ENCODE measurements at regions not wholly inside any gene's neighbourhood (a gene's known extent, or its start where the extent isn't known, plus 50 kb on each side); places are given as distances from the start of the nearest gene placed in this dataset.

DNA sequence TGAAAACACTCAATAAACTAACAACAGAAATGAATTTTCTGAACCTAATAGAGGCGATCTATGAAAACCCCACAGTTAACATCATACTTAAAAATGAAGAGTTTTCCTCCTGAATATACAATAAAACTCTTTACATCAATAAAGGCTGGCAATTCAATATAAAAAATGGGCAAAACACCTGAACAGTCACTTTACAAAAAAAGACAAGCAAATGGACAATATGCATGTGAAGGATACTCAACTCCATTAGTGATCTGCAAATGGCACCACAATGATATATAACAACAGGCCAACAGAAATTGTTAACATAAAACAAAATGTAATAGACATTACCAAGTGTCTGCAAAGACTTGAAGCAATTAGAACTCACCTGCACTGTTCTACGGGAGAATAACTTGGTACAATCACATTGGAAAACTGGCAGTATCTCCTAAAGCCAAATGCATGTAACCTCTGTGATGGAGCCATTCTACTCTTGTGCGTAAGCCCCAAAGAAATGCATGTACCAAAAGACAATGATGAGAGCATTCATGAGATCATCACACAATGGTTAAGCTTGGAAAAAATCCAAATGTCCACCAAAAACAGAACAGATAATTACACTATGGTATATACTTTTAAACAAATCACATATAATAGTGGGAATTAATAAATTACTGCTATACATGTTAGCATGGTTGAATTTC lies 433.4 kb upstream of the MAF start:
- DNase-seq = no peak

DNA sequence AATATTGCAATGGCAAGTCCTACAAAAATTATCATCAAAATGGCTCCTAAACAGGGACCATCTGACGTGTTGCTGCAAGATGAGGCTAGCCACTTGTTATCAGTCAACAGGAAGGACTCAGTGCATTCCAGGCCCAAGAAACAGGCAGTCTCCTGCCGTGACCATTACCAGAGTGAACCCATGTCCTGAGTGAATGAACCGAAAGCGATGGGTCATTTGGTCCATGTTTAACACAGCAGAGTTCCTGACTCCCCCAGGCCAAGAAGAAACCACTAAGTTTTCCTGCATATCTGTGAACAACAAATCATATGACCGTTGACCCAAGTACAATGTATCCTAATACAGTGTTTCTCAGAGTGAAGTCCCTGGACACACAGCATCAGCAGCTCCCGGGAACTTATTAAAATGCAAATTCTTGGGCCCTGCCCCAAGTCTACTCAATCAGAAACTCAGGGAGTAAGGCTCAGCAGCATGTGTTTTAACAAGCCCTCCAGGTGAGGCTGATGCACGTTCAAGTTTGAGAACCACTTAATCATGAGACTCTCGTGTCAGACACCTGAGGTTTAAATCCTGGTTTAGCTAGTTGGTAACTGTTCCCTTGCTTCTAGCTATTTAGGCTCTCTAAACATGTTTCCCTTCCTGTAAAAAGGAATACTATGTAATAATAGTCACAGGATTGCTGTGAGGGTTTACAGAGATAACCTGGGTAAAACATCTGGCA lies 429.4 kb upstream of the MAF start:
- DNase-seq = no peak

DNA sequence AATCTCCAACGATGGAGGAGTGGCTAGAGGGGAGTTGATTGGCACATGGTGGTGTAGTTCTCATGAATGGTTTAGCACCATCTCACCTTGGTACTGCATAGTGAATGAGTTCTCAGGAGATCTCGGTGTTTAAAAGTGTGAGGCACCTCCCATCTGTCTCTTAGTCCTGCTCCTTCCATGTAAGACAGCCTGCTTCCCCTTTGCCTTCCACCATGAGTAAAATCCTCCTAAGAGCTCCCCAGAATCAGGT lies 428.8 kb upstream of the MAF start:
- no peak for DNase-seq

DNA sequence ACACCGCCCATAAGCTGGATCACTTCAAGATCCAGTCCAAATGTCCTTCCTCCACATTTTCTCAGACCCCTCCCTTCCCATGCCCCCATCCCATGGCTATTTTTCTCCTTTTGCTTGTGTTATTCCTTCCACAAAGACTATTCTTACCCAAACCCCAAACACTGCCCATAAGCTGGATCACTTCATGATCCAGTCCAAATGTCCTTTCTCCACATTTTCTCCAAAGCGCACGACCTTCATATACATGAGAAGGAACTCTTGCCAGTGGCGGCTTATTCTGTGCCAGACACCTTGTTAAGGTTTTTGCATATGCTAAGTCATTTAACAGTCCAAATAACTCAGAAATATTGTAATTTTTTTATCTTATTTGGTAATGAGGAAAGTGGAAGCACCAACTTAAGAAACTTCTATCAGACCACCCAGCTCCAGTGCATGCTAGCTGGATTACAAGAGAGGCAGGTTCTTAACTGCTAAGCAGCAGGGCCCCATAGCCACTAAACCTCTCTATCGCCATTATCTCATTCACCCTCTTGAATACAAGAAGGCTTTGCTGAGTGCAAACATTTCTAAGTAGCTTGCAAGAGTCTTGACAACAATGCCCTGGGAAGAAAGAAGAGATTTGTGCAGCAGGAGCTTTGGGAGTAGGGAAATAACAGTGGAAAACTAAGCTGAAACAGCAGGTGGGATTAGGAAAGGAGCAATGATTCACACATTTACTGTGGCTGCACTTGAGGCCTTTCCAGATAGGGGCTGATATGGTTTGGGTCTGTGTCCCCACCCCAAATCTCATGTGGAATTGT lies 428.2 kb upstream of the MAF start:
- DNase-seq = no peak

DNA sequence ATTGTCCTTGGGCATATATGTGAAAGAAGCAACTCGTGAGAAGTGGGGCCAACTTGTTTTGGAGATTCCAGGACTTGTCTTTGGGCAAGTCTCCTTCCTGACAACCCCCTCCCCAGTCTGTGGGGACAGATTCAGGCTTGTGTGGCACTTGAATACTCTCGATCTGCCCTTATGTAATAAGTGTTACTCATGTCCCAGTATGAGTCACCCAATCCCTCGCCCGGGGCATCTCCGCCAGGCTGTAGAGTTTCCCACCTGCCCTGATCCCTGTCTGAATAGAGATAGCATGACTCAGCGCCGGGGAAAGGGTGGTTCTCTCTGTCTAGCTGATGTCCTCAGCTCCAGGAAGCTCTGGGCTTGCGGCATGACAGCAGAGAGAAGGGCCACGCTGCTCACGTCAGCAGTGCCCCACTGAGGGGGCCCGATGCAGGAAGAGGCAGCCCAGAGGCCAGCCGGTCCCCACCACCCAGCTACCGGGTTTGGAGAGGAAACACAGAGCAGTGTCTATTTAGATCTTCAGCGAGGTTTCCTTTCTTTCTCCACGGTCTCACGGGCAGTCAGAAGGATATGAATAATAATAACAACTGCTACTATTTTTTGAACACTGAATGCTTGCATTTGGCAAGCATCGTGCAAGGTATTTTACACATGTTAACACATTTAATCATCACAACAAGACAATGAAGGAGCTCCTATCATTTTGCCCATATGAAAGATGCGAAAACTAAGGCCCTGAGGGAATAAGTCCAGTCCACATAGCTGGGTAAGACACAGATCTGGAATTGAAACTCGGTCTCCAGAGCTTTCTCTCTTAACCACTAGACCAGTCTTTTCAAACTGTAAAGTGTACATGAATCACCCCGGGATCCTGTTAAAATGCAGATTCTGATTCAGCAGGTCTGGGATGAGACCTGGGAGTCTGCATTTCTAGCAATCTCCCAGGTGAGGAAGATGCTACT lies 426.7 kb upstream of the MAF start:
- peak; percentile 75 for DNase-seq

DNA sequence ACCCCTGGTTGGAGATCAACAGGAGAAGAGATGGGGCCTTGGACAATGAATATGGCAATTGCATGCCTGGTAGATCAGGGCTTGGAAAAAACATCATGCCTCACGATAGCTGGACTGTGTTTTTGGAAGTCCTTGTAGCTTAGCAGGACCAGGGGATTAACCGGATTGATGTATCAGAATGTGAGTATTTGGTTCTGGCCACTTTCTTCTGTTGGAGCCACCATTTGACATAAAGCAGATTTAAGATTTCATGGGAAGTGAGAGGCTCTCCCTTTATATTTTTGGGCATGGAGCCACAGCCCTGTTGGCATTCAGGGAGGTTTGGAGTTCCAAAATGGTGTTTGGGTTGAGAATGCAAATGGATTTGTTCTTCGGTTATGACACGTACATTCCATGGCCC lies 424.7 kb upstream of the MAF start:
- DNase-seq = no peak

DNA sequence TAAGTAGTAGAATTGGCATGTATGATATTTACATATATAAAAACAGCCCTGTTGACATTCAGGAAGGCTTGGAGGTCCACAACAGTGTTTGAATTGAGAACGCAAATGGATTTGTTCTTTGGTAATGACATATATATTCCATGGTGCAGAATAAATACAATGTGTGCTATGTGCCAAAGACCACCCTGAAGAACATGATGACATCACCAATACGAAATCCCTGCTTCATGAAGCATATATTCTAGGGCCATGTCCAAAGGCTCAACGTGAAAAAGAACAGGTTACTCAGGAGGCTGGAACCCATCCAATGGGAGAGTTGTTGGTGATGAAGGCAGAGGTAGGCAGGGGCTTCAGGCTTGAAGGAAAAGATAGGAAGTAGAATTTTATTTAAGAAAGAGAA lies 423.9 kb upstream of the MAF start:
- DNase-seq = no peak

DNA sequence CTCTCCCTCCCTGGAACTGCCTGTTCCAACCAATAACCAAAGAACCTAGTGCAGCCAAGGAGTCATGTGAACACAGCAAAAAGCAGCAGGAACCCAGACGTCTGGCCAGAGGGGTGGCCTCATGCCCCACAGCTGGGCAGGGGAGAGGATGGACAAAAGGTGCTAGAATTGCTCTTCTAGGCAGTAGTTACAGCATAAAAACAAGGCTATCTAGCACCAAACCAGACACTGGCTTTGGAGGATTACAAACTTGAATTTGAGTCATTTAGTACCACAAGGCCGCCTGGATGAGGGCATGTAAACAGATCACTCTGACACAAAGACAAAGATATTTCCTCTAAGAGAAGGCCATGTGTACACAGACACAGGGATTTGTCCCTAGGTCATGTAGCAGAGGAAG lies 423.3 kb upstream of the MAF start:
- no peak for DNase-seq

DNA sequence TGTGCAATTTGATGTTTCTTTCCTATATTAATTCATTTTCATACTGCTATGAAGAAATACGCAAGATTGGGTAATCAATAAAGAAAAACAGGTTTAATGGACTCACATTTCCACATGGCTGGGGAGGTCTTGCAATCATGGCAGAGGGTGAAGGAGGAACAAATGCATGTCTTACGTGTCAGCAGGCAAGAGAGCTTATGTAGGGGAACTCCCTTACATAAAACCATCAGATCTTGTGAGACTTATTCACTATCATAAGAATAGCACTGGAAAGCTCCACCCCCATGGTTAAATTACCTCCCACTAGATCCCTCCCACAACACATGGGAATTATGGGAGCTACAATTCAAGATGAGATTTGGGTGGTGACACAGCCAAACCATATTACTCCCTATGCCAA lies 418.9 kb upstream of the MAF start:
- no peak for DNase-seq

DNA sequence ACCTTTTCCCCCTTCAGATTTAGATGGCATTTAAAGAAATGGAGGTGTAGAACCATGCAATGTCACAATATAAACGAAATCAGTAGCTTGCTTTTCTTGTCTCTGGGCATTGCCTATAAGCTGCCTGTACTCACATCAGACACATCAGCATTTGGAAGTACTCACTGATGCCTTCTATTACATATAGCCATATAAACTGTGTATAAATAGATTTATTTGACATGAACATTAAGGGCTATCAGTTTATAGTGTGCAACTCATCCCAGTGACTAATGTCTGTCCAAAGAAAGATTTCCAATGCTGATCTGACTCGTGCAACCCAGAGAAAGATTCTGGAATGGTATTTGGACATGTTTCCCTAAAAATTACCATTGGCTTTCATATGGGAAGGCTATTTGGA lies 417.9 kb upstream of the MAF start:
- DNase-seq = no peak

DNA sequence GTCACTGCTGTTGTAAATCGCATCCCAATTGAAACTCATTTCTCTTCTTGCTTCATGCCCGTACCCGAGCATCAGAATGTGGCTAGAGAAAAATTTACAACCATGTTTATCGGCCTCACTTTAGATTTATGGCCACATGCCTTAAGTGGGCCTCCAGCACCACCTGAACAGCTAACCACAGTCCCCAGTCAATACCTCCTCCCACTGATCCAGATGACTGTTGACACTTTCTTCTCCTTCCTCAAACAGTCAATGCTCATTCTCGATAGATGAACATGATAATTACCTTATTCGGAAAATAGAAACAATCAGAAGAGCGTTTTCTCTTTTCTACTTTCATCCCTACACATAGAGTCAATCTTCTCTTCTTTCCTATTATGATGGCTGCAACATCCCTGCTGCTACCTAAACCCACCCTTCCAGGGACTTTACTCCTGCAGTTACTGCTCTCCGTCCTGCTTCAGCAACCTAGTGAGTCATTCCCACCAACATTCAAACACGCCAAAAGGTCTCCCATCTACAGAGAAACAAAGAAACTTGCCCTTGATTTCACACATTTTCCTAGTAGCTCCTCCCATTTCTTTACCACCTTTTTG lies 416.3 kb upstream of the MAF start:
- no peak for DNase-seq

DNA sequence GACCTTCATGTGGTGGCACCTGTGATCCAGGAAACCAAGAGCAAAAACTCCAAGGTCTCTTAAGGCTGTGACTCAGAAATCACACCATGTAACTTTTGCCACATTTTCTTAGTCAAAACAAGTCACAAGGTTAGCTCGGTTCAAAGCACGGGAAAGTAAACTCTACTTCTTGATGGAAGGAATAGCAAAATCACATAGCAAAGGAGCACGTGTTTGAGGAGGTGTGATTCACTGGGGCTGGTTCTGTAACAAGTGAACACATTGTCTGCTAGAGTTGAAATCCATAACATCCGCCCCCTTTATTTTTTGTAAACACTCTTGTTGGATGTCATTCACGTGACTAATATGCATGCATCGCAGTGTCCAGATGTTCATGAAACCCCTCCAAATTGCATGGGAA lies 415.0 kb upstream of the MAF start:
- no peak for DNase-seq

DNA sequence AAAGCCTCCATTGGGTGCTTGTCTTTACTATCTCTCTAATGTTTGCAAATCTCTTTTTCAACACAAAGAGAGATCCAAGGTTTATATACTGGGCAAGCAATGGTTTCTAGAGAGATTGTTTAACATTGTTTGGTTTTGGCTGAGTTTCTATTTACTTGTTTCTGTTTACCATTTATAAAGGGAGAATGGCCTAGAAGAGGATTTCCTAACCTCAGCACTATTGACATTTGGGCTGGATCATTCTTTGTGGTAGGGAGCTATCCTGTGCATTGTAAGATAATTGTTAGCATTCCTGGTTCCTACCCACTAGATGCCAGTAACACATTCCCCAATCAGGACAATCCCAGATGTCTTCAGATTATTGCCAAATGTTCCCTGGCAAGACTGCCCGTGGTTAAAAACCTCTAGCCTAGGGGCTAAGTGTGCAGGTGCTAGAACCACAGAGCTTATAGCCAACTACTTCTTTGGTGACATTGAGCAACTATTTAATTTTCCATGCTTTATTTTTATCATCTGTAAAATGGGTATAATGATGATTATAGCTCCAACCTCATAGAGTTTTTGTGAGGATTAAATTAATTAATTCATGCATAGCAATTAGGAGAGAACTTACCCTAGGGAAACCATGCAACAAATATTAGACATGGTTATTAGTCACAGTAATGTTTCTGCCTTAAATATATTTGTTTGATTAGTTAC lies 413.9 kb upstream of the MAF start:
- no peak for DNase-seq

DNA sequence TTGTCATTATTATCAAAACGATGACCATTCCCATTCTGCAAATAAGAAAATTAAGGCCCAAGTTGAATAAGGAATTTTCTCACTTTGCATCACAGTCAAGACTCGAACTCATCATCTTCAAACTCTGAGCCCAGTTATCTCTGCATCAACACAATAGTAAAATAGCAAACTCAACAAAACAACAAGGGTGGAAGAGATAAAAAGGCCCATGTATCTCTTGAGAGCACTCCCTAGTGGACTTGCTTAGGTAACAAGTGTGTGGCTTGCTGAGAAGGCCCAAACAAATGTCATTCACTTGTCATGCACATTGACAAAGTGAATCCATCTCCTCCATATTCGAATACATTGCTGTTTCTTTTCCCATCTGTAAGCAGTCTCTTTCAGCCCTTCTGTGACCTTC lies 412.0 kb upstream of the MAF start:
- no peak for DNase-seq

DNA sequence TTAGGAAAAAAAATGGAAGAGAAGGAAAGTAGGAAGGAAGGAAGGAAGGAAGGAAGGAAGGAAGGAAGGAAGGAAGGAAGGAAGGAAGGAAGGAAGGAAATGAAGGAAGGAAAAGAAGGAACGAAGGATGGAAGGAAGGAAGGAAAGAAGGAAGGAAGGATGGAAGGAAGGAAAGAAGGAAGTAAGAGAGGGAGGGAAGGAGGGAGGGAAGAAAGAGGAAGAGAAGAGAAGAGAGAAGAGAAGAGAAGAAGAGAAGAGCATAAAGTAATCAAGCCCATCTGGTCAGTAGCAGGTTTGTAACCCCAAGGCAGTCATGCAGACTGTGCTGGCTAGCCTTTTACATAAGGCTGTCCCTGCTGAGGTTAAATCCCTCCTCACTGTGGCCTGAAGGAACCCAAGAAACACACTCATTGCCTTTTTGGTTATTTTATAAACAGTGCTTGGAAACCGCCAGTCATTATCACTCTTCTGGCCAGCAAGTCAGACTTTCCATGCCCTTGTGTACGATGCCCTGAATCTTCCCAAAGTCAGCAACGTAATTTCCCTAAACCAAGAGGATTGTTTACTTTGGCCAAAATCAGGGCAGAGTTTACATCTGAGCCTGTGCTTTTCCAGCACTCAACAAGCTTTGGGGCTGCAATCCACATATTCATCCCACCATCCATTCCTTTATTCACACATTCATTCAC lies 409.6 kb upstream of the MAF start:
- no peak for DNase-seq

DNA sequence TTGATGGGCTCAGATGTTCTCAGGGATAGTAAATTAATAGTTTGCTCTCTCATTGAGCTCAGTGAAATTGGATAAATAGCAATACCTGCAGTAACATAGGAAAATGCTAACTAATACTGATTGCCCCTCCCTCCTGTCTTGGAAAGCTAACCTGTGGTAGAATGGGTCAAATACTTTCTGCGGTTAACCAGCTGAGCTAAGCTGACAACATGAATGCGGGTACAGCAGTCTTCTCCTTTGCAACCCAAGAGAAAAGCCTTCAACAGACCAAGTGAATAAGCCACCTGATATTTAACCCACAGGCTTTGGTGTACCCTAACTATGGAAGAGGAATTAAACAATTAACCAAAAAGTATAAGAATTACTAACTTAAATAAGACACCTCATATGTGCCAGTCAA lies 408.3 kb upstream of the MAF start:
- DNase-seq = no peak

DNA sequence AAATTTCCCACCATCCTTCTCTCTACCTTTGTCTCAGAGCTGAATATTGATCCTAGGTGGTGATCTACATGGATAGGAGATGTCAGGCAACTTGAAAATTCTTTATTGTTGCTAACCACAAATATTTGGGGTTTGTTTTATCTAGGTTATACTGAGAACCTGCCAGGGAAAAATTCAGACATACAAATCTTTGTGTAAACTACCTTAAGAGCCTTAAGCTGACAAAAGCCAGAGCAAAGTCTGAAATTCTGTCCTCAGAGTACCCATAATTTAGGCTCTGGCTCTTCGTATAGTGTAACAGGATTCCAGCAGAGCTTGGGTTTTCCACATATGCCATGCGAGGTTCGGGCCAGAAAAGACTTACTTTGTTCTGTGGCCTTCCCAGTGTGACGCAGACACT lies 406.7 kb upstream of the MAF start:
- DNase-seq = no peak

DNA sequence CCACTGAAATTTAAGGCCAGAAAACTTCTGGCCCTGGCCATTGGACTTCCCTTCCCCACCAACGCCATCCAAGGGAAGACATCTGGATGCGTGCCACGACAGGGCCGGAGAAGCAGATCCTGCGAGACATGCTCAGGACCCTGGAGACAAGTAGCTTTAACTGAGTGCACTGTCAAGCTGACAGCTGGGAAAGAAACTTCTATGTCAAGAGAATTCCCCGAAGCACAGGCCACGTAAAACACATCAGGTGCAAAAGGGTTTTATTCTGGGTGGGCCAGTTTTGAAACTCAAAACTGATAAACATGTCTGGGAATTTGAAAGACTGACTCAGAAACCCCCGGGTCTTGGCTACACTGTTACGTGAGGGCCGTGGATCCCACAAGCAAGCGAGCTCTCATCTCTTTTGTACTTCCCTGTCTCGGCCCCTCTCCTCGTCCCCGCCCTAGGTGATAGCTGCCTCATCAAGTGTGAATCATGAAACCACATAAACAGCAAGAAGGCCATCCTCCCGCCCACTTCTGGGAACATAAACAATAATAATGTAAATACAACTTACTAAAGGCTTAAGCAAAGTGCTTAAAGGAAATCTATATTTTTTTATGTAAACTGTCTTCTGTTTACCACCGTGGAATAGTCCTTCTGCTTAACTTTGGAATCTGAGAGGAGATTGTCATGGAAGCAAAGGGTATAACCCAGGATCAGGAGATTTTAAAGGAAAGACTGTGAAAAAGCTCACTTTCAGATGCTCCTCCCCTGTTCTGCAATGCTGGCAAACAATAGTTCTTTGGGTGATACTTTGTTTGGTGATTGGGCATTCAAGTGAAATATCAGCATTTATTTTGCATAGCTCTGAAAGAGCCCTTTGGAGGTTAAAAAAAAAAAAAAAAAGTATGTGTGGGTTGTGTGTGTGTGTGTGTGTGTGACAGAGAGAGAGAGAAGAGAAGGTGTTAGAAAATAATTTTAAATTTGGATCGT lies 406.0 kb upstream of the MAF start:
- DNase-seq = no peak

DNA sequence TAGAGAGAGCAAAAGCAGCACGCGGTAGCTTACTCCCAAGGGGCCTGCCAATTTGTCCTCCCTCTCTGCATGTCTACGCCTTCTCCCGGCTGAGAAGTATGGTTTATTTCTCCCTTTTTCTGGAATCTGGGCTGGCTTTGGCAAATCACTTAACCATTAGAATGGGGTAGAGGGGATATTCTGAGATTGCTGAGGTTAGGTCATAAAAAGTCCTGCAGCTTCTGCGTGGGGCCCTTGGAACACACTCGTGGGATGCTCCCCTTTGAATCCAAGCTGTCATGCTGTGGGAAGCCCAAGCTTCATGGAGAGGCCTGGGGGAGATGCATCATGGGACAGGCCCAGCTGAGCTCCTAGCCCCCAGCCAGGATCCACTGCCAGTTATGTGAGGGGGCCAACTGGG lies 403.6 kb upstream of the MAF start:
- no peak for DNase-seq

DNA sequence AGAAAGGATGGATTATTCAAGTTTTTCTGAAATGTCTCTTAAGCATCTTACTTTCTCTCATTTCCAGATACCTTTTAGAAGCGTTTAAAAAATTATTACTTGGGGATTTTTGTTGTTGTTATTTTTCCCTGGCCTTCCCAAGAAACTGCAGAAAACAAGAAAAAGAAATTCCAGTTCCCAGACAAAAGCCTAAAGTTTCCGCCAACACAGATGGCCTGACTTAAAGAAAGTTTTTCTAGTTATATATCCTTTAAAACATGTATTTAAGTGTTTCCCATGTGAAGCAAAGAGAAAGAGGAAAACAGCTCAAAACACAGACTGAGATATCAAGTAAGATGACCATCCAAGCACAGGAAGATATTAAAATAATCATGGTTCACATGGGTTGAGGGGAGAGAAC lies 401.7 kb upstream of the MAF start:
- DNase-seq = no peak
